ENCODE measurements at regions not wholly inside any gene's neighbourhood (a gene's known extent, or its start where the extent isn't known, plus 50 kb on each side); places are given as distances from the start of the nearest gene placed in this dataset.

- Histone ChIP-seq H2AFZ (ENCODE audit: control insufficient read depth, low read depth, low read length) (no peak overlapping the region), H3K79me2 (ENCODE audit: control insufficient read depth, insufficient read depth, low read length) (no peaks in the 10 kb centered on the region), H3K4me3 (no peak overlapping the region; the same call in 1 of the 2 replicates), H3K27ac (ENCODE audit: control insufficient read depth, insufficient read depth) (no peak overlapping the region), H3K4me1 (ENCODE audit: control insufficient read depth, insufficient read depth, low read length) (no peaks in the 10 kb centered on the region), H3K27me3 (replicated peaks in 1 of 2; ENCODE audit: control insufficient read depth in 2 of 2, insufficient read depth in 2 of 2, low read length in 1 of 2) (no peaks in the 10 kb centered on the region), H4K20me1 (ENCODE audit: control insufficient read depth, insufficient read depth) (no peaks in the 10 kb centered on the region), H3K9ac (ENCODE audit: control insufficient read depth, insufficient read depth, low read length) (no peak overlapping the region), H3K9me3 (replicated peaks; ENCODE audit: control insufficient read depth, insufficient read depth, low read length) (no peaks in the 10 kb centered on the region), H3K36me3 (ENCODE audit: control insufficient read depth in 2 of 2, insufficient read depth in 2 of 2, low read length in 1 of 2) (no peaks in the 10 kb centered on the region), H3K4me2 (ENCODE audit: control insufficient read depth, insufficient read depth) (no peak overlapping the region)
- 2% methylated on average over 2 of the region's 2 CpGs for WGBS (ENCODE audit: insufficient coverage, insufficient replicate concordance, low lambda C conversion rate, missing lambda C conversion rate)
- FAIRE-seq (no peak), ATAC-seq (no peak), DNase-seq (ENCODE audit: low read depth, low spot score) (no peak)
- intact Hi-C loops (cut with micrococcal nuclease; ENCODE audit: unreplicated experiment) = no loop called here
- BruUV-seq (replicated peaks) = no TSS peak
- in situ Hi-C loops (cut with MboI) = no loop called here
- ChIA-PET CTCF (interaction anchor here (1.3 kb wide), 1 partner anchor 23 kb away, joined by 4 read pairs; no protein-coding TSS in a partner anchor), POLR2A (no interaction called here), SMC1A (ENCODE audit: uncharacterized antibody, unreplicated experiment) (interaction anchor here (0.5 kb wide), 1 partner anchor 458 kb away, joined by 4 read pairs; no protein-coding TSS in a partner anchor), RAD21 (ENCODE audit: unreplicated experiment) (no interaction called here)
- TF ChIP-seq CHD4 (IDR thresholded peaks at IDR 0.05) (no peak), RUNX3 (IDR thresholded peaks at IDR 0.05; ENCODE audit: low read length) (no peak), ZZZ3 (IDR thresholded peaks at IDR 0.05; ENCODE audit: control insufficient read depth, insufficient read length, low read depth) (no peak), STAT3 (IDR thresholded peaks at IDR 0.05; ENCODE audit: low read depth, low read length) (no peak), SKIL (IDR thresholded peaks at IDR 0.05; ENCODE audit: low read depth, poor library complexity, severe bottlenecking) (no peak), NR2C2 (IDR thresholded peaks at IDR 0.05; ENCODE audit: borderline replicate concordance, control insufficient read depth, insufficient read length, low read depth) (no peak), BRCA1 (IDR thresholded peaks at IDR 0.05; ENCODE audit: low read depth, low read length) (no peak), POLR2AphosphoS5 (IDR thresholded peaks at IDR 0.05; ENCODE audit: low read length) (no peak), USF1 (IDR thresholded peaks at IDR 0.05; ENCODE audit: borderline replicate concordance, extremely low read length, insufficient read depth, low read depth, low read length) (no peak), TCF7 (IDR thresholded peaks at IDR 0.05; ENCODE audit: borderline replicate concordance) (no peak), ZNF592 (IDR thresholded peaks at IDR 0.05) (no peak), ZBED1 (IDR thresholded peaks at IDR 0.05; ENCODE audit: borderline replicate concordance) (no peak)
- TF ChIP-seq, protein P1, sequence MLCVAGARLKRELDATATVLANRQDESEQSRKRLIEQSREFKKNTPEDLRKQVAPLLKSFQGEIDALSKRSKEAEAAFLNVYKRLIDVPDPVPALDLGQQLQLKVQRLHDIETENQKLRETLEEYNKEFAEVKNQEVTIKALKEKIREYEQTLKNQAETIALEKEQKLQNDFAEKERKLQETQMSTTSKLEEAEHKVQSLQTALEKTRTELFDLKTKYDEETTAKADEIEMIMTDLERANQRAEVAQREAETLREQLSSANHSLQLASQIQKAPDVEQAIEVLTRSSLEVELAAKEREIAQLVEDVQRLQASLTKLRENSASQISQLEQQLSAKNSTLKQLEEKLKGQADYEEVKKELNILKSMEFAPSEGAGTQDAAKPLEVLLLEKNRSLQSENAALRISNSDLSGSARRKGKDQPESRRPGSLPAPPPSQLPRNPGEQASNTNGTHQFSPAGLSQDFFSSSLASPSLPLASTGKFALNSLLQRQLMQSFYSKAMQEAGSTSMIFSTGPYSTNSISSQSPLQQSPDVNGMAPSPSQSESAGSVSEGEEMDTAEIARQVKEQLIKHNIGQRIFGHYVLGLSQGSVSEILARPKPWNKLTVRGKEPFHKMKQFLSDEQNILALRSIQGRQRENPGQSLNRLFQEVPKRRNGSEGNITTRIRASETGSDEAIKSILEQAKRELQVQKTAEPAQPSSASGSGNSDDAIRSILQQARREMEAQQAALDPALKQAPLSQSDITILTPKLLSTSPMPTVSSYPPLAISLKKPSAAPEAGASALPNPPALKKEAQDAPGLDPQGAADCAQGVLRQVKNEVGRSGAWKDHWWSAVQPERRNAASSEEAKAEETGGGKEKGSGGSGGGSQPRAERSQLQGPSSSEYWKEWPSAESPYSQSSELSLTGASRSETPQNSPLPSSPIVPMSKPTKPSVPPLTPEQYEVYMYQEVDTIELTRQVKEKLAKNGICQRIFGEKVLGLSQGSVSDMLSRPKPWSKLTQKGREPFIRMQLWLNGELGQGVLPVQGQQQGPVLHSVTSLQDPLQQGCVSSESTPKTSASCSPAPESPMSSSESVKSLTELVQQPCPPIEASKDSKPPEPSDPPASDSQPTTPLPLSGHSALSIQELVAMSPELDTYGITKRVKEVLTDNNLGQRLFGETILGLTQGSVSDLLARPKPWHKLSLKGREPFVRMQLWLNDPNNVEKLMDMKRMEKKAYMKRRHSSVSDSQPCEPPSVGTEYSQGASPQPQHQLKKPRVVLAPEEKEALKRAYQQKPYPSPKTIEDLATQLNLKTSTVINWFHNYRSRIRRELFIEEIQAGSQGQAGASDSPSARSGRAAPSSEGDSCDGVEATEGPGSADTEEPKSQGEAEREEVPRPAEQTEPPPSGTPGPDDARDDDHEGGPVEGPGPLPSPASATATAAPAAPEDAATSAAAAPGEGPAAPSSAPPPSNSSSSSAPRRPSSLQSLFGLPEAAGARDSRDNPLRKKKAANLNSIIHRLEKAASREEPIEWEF (IDR thresholded peaks at IDR 0.05; ENCODE audit: insufficient replicate concordance, low read depth, low read length) = no peak
These were observed 86.2 kb downstream of the ZBTB18 start for GRCh38 chr1:244137276-244137675.
